GM23338 (cell line): ENCODE measurements at regions not wholly inside any gene's neighbourhood (a gene's known extent, or its start where the extent isn't known, plus 50 kb on each side); places are given as distances from the start of the nearest gene placed in this dataset.

Source experiments
- ATAC-seq: fragments of 200-7000 bp; cut with Tn5 transposase; 3 replicates; pipeline ENCODE4 v1.9.1; 2020
- DNase-seq: peaks from one replicate; pipeline ENCODE4 v3.0.0-alpha.2; 2015; ENCODE audit warnings: low spot score
- H2AFZ ChIP-seq: fragments of 200-600 bp; sonication (generic); 2 replicates; pipeline ENCODE4 v1.8.0; 2016; ENCODE audit warnings: antibody characterized with exemption, mild to moderate bottlenecking, moderate library complexity
- H3F3A ChIP-seq: fragments of 200-600 bp; sonication (generic); replicated peaks from 2 replicates; pipeline ENCODE4 v1.8.0; 2017; ENCODE audit warnings: antibody characterized with exemption, mixed run types, low read depth
- H3K27ac ChIP-seq: fragments of 200-600 bp; sonication (generic); 2 replicates; pipeline ENCODE4 v1.6.1; 2016; ENCODE audit warnings: low read depth
- H3K27me3 ChIP-seq: fragments of 200-600 bp; sonication (generic); 2 replicates; pipeline ENCODE4 v1.8.0; 2016; ENCODE audit warnings: mild to moderate bottlenecking, mixed run types, moderate library complexity; ENCODE audit not compliant: insufficient read depth
- H3K36me3 ChIP-seq: fragments of 200-600 bp; sonication (generic); 2 replicates; pipeline ENCODE4 v1.8.0; 2016; ENCODE audit warnings: mild to moderate bottlenecking; ENCODE audit not compliant: insufficient read depth
- H3K4me1 ChIP-seq: fragments of 200-600 bp; sonication (generic); 2 replicates; pipeline ENCODE4 v1.8.0; 2016; ENCODE audit warnings: mild to moderate bottlenecking, moderate library complexity; ENCODE audit not compliant: insufficient read depth
- H3K4me2 ChIP-seq: fragments of 200-600 bp; sonication (generic); 2 replicates; pipeline ENCODE4 v1.7.1; 2017; ENCODE audit warnings: mixed run types
- H3K4me3 ChIP-seq: fragments of 200-600 bp; sonication (generic); 2 replicates; pipeline ENCODE4 v1.6.1; 2016; ENCODE audit warnings: mixed run types
- H3K79me2 ChIP-seq: fragments of 200-600 bp; sonication (generic); replicated peaks from 2 replicates; pipeline ENCODE4 v1.8.0; 2017; ENCODE audit warnings: mild to moderate bottlenecking; ENCODE audit not compliant: insufficient read depth
- H3K9me2 ChIP-seq: fragments of 200-600 bp; sonication (generic); 2 replicates; pipeline ENCODE4 v1.8.0; 2017; ENCODE audit not compliant: insufficient read depth
- H4K20me1 ChIP-seq: fragments of 200-600 bp; sonication (generic); replicated peaks from 2 replicates; pipeline ENCODE4 v1.8.0; 2017; ENCODE audit warnings: mild to moderate bottlenecking; ENCODE audit not compliant: insufficient read depth
- H3K27ac Mint-ChIP-seq: 2 replicates; pipeline ENCODE4 v1.8.0; 2020; ENCODE audit warnings: inconsistent platforms, mild to moderate bottlenecking, moderate library complexity, mixed read lengths
- H3K27me3 Mint-ChIP-seq: 3 replicates; pipeline ENCODE4 v1.8.0; 2022; ENCODE audit warnings: low read depth, mild to moderate bottlenecking, moderate library complexity, mixed read lengths, inconsistent platforms; ENCODE audit not compliant: insufficient read depth, poor library complexity
- H3K36me3 Mint-ChIP-seq: 3 replicates; pipeline ENCODE4 v1.8.0; 2021; ENCODE audit warnings: low read depth, mild to moderate bottlenecking, inconsistent platforms, moderate library complexity, mixed read lengths
- H3K4me1 Mint-ChIP-seq: 3 replicates; pipeline ENCODE4 v1.8.0; 2020; ENCODE audit warnings: mild to moderate bottlenecking, inconsistent platforms, mixed read lengths
- H3K4me3 Mint-ChIP-seq: 3 replicates; pipeline ENCODE4 v1.8.0; 2021; ENCODE audit warnings: moderate library complexity, mild to moderate bottlenecking, inconsistent platforms, mixed read lengths
- H3K9me3 Mint-ChIP-seq: 3 replicates; pipeline ENCODE4 v1.8.0; 2020; ENCODE audit warnings: moderate library complexity, mild to moderate bottlenecking, inconsistent platforms, mixed read lengths
- CREB1 ChIP-seq: fragments of 250-450 bp; sonication (Bioruptor Pico); IDR thresholded peaks from 2 replicates; pipeline ENCODE4 v1.5.0; 2020; ENCODE audit warnings: low read depth, mild to moderate bottlenecking, moderate library complexity
- CTCF ChIP-seq, 2 experiments: fragments of 200-600 bp in 1 of 2; sonication (generic) in 1 of 2; conservative IDR thresholded peaks; 2 replicates each; pipeline versions ENCODE4 v1.5.1 to v1.6.1; 2016 to 2017; ENCODE audit warnings: antibody characterized with exemption in 2 of 2, low read depth in 2 of 2, mild to moderate bottlenecking in 2 of 2, moderate library complexity in 1 of 2
- ETS1 ChIP-seq: IDR thresholded peaks from 2 replicates; pipeline ENCODE4 v1.6.1; 2016; ENCODE audit warnings: antibody characterized with exemption
- EZH2 ChIP-seq: fragments of 200-600 bp; sonication (generic); IDR thresholded peaks from one replicate; pipeline ENCODE4 v1.8.0; 2017; ENCODE audit warnings: antibody characterized with exemption, mild to moderate bottlenecking, low read depth; ENCODE audit not compliant: unreplicated experiment
- EZH2phosphoT487 ChIP-seq: fragments of 200-600 bp; sonication (generic); IDR thresholded peaks from one replicate; pipeline ENCODE4 v1.8.1; 2018; ENCODE audit warnings: antibody characterized with exemption; ENCODE audit not compliant: unreplicated experiment
- JUNB ChIP-seq: IDR thresholded peaks from one replicate; pipeline ENCODE4 v1.6.1; 2016; ENCODE audit warnings: antibody characterized with exemption; ENCODE audit not compliant: unreplicated experiment
- NANOG ChIP-seq: IDR thresholded peaks from 2 replicates; pipeline ENCODE4 v1.6.1; 2016; ENCODE audit warnings: antibody characterized with exemption, borderline replicate concordance
- POLR2AphosphoS5 ChIP-seq: IDR thresholded peaks from 2 replicates; pipeline ENCODE4 v1.6.1; 2016; ENCODE audit warnings: antibody characterized with exemption, low read depth
- REST ChIP-seq: IDR thresholded peaks from one replicate; pipeline ENCODE4 v1.6.1; 2018; ENCODE audit warnings: antibody characterized with exemption; ENCODE audit not compliant: unreplicated experiment
- STAT1 ChIP-seq: IDR thresholded peaks from one replicate; pipeline ENCODE4 v1.6.1; 2016; ENCODE audit warnings: antibody characterized with exemption; ENCODE audit not compliant: unreplicated experiment
- ZNF114 ChIP-seq: fragments of 250-450 bp; sonication (Bioruptor Pico); IDR thresholded peaks from 2 replicates; pipeline ENCODE4 v1.5.0; 2020; ENCODE audit warnings: mild to moderate bottlenecking, moderate library complexity
- ZNF331 ChIP-seq: fragments of 250-450 bp; sonication (Bioruptor Pico); IDR thresholded peaks from 2 replicates; pipeline ENCODE4 v1.5.0; 2020; ENCODE audit warnings: low read depth, mild to moderate bottlenecking, moderate library complexity
- ZNF462 ChIP-seq: fragments of 250-450 bp; sonication (Bioruptor Pico); IDR thresholded peaks from 2 replicates; pipeline ENCODE4 v1.5.0; 2020; ENCODE audit warnings: mild to moderate bottlenecking, moderate library complexity

GRCh38 chr2:16109821-16110310, 169.5 kb downstream of the MYCN start:
- Histone ChIP-seq H2AFZ (0 out of 2 replicates have a peak overlapping the region, but pooled peaks have one; percentile 16), H3K27ac (no peak overlapping the region), H3K27me3 (no peaks in the 10 kb centered on the region), H3F3A (peaks cover 12% of the 10 kb centered on the region), H3K9me2 (peaks cover 4% of the 10 kb centered on the region; the same call in 1 of the 2 replicates), H4K20me1 (no peaks in the 10 kb centered on the region), H3K4me2 (no peak overlapping the region), H3K79me2 (no peaks in the 10 kb centered on the region), H3K36me3 (no peaks in the 10 kb centered on the region), H3K4me3 (no peak overlapping the region), H3K4me1 (peaks cover 22% of the 10 kb centered on the region)
- no peak for DNase-seq
- TF ChIP-seq CREB1 (CRISPR knock-in tag) = no peak
- no peak for TF ChIP-seq REST
- no peak for TF ChIP-seq JUNB
- TF ChIP-seq ZNF114 = no peak
- no peak for TF ChIP-seq CTCF (conservative IDR thresholded peaks at IDR 0.05; ENCODE audit: low read depth in 2 of 2)
- no peak for TF ChIP-seq EZH2
- no peak for TF ChIP-seq STAT1
- TF ChIP-seq ZNF331 = no peak
- no peak for TF ChIP-seq ETS1
- TF ChIP-seq ZNF462 (CRISPR knock-in tag) = no peak
- no peak for TF ChIP-seq NANOG
- no peak for TF ChIP-seq EZH2phosphoT487
- no peak for TF ChIP-seq POLR2AphosphoS5
- H3K4me1 Mint-ChIP-seq = peaks cover 32% of the 10 kb centered on the region
- H3K36me3 Mint-ChIP-seq = no peaks in the 10 kb centered on the region
- no peaks in the 10 kb centered on the region; the same call in 2 of the 3 replicates for H3K9me3 Mint-ChIP-seq
- ATAC-seq = no peak
- H3K4me3 Mint-ChIP-seq = no peak overlapping the region
- no peak overlapping the region for H3K27ac Mint-ChIP-seq
- peaks cover 3% of the 10 kb centered on the region for H3K27me3 Mint-ChIP-seq
